ENCODE measurements at regions not wholly inside any gene's neighbourhood (a gene's known extent, or its start where the extent isn't known, plus 50 kb on each side); places are given as distances from the start of the nearest gene placed in this dataset.

DNA sequence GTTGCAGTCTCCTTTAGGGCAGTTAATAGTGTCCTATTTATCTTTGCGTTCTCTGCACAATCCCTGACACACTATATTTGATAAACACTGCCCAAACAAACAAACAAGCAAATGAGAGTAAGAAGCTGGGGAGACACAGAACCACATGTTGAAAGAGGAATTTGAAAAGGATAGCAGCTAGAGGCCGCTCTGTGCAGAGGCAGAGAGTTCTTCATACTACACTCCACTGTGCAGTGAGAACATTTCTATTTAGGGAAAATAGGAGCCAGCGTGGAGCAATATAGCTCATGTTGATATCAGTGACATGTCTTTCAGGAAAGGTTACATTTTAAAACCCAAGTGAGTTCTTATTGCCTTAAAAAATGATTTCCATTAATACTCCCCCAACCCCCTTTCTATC lies 140.3 kb upstream of the SEL1L start:
- no peak for DNase-seq

DNA sequence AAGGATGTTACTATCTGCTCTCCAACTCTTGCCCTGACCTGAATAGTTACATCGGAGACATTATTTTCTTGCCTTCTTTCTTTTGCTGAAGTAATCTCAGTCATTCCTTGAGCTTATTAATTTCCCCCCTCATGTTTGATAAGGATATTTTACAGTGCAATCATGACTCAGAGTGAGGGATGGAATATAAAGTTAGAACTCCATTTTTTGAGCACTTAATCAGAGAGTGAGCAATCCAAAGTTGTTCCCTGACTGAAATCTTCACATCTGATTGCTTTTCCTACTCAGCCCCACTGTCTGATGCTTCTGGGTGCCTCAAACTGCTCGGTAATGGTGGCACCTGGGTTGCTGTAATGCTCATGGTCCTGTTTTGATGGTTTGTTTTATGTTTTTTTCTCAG lies 142.7 kb upstream of the SEL1L start:
- DNase-seq = no peak

DNA sequence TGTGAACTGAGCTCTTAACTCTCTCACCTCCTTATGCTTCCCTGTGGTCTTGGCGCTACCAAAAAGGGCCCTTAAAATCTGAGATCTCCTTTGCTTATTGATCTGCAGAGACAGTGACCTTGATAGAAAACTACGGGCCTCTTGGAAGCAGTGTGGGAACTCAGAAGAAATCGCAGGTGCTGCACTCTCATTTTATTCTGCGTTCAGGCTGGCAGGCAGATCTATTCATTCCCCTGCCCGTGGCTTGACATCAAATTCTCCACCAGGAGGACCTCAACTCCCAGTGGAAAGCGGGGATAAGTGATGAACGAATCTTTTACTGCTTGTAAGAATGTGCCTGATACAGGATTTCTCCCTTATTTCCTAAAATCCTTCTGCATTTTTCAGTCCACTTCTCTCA lies 143.2 kb upstream of the SEL1L start:
- no peak for DNase-seq

DNA sequence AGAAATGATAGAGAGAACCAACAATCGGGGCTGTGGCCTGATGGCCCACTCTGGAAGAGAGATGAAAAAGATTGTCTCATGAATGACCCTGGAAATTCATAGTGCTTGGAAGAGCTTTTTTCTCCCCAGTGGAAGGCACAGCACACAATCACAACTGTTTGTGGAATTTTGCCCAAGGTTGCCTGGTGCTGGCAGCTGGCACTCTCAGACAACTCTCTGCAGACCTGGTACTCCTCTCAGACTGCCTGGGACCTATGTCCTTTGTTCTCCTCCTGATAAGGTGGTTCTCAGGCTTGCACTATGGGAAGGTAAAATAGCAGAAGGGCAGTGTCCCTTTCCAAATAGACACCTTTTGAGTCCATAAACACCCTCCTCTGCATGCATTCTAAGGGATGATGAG lies 144.1 kb upstream of the SEL1L start:
- no peak for DNase-seq

DNA sequence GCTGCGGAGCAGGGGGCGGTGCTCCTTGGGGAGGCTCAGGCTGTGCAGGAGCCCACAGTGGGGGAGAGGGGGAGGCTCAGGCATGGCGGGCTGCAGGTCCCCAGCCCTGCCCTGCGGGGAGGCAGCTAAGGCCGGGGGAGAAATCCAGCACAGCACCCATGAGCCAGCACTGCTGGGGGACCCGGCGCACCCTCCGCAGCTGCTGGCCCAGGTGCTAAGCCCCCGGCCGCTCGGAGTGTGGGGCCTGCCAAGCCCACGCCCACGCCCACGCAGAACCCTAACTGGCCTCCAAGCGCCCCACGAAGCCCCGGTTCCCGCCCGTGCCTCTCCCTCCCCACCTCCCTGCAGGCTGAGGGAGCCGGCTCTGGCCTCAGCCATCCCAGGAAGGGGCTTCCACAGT lies 145.6 kb upstream of the SEL1L start:
- no peak for DNase-seq

DNA sequence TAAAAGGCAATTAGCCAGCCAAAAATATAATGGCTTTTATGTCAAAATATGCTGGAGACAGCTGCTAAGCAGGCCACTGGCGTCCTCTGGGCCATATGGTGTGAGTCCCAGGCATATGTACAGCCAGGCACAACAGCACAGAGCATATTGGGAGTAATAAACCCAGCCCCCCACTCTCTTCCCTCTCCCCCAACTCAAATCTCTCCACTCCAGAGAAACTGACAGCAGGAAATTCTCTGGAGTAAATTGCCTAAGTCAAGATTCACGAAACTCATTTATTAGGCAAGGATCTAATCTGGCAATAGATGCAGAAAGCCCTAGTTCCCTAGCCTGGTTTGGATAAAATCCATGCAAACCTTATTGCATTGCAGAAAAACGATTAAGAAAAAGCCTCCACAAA lies 147.9 kb upstream of the SEL1L start:
- no peak for DNase-seq

DNA sequence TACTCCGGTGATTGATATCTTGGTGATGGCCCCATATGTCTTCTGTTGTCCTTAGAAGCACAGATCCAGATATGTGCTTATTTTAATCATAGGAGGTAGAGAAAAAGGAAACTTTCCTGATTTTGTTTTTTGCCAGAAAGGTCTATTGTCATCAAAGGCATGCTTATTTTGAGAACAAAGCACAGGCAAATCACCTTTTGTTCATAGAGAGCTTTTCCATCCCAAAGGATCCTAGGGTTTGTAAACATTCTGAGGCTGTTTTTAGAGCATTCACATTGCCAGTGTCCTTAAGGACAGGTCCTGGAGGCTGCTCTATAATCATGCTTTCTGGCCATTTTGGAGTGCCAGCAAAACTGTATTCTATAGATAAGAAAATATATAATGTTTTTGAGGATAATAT lies 148.5 kb upstream of the SEL1L start:
- no peak for DNase-seq

DNA sequence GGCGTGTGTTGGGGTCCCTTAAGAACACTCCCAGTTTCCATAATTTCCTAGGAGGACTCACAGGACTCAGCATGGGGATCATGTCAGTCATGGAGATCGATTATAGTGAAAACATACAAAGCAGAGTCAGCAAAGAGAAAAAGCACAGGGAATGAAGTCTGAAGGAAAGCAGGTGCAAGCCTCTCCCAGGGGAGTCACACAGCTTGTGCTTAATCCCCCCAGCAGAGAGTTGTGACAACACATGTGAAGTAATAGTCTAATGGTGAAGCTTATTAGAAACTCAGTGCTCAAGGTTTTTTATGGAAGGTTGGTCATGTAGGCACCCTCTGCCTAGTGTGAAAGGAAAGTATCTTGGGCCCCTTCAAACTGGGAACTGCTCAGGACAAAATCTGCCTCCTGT lies 149.0 kb upstream of the SEL1L start:
- DNase-seq = no peak

DNA sequence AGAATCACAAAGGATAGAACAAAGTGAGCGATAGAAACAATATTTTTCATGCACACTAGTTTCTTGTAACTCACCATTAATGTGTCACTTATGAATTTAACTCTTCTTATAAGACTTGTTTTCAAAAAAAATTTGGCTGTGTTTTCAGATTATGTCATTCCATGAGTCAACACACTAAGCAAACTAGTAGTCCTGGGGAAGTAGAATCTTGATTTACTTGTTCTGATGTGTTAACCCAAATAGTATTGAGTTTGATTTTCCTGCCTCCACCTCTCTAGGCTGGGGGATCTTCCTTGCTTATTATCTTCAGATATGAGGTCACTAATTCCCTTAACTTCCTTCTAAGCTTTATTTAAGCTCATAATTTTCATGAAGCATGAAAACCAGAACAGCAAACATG lies 151.0 kb upstream of the SEL1L start:
- DNase-seq = no peak

DNA sequence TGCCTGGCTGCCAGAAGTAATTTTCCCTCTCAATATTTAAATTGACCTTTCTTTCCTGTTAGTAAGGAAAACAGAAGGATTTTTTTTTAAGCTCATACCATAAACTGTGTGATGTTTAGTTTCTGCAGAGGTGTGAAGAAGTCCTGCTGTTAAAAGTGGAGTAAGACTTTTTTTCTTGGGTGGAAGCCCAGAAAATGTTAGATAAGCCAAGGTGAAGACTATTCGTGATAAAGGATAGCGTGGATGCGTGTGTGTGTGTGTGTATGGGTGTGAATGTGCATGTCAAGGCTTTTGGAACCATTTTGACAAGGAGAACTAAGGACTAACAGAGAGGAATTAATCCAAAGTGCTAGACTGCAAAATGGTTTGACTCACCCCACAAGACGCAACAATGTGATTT lies 152.9 kb upstream of the SEL1L start:
- no peak for DNase-seq

DNA sequence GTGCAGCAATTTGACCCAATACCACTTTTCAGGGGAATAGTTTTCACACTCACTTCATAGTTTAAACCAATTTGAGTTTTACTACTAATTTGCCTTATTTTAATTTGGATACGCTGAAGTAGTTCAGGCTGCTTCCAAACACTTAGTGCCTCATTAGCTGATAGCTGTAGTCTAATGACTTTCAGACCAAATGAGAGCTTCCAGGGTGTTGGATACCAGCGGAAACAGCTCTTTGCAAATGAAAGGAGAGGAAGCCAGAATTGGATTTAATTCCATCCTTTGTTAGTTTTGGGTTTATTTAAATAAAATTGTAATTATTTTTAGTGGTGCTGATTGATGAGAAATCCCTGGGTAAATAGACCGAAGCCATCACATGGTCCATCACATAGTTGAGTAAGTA lies 158.3 kb upstream of the SEL1L start:
- DNase-seq = no peak

DNA sequence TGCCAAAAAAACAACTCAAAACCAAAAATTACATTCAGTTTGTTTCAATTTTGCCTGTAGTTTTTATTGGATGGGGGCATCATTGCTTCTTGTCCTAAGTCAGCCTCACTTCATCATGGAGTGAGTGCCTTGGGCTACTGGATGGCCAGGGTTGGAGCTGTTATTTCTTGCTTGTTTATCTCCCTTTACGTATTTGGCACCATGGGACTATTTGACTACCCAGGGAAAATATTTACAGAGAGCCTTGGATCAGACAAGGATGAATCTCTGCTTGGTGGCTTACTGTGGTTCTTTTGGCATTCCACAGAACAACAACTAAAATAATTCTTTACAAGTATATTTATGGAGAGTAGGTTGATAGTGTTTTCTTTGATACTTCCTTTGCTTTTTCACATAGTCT lies 160.8 kb upstream of the SEL1L start:
- no peak for DNase-seq

DNA sequence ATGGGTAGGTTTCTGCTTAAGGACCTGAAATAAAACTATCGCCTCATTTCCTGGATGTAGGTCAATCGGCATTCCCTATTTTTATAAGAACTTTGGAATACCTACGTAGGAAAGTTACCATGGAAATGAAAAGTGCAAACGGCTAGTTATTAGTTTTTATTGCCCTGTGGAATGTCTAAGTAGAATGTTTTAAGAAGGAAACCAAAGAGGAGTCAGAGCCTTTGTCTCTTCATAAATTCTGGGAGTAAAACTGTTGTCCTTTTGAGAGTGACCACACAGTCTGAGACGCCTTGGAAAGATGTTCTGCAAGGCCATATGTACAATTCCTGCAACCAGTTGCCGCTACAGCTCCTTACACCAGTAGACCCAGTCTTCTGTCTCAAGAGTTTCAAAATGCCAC lies 176.0 kb upstream of the SEL1L start:
- DNase-seq = no peak

DNA sequence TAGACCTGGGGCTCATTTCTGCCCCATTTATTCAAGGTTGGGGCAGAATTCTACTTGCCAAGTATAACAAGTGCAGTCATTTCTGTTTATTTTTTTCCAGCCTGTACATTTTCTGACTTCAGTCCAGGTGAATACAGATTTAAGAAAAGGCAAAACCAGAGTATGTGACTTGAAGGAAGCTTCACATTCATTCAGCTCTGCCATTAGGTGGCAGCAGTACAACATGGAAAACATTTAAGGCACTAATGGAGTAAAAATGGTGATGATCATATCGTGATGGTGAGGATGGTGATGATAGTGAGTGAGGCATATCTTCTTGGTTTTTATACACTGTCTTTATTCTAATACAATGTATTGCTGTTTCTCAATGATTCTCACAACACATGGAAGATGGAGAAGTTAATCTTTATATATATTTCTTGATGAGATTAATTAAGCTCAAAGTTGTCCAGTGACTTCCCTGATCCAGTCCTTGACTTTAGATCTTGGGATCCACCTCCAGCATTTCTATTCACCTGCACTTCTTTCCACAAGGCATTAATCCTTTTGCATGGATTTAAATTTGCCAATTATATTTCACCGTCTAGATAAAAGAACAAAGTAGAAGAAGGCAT lies 176.7 kb upstream of the SEL1L start:
- DNase-seq = no peak

DNA sequence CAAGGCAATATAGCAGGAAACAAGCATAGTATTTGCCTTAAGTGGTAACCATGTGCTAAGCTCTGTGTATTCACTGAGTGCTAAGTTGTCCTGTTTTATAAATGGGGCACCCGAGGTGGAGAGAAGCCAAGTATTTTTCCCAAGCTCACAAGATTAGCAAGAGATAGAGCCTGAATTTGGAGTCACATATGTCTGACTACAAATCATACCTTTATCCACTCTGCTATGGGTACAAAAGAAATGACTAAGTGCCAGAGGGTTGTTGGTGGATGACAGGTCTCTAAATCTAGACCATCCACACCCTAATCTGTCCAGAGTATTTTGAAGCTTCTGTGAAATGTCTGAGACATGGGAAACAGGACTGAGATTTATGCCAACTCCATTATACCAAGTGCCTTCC lies 182.1 kb upstream of the SEL1L start:
- no peak for DNase-seq

DNA sequence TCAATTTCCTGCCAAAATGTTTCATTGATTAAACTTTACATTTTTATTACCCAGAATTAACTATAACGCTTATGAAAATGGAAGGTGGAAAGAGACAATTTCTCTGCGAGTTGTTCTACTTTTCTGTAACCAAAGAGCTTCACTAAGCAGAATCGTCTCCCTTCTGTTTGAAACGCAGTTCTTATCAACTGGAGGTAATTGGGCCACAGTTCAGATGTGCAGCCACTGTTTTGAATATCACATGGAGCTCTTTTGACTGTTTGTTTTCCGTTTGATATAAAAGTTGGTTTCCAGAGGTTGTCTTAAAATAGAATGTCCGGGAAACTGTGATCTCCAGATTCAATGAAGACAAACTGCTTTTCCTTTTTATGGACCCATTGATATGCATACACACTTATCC lies 183.3 kb upstream of the SEL1L start:
- DNase-seq = no peak

DNA sequence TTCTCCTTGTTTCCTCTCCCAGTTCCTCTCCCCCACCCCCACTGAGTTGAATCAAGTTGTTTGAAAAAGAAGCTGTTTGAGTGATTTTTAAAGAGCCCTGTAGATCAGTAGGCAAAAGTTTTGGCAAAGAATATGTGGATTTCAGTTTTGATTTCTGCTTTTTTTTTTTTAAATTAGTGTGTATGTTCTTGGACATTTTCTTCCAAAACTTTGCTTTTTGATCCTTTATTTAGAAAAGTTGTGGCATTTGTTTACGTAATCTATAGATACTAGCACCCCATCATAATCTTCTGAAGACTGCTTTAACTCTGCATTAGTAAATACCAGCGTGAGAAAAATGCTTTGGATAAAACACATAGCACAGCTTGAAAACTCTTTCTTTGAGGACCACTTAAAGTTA lies 190.3 kb upstream of the SEL1L start:
- DNase-seq = no peak

DNA sequence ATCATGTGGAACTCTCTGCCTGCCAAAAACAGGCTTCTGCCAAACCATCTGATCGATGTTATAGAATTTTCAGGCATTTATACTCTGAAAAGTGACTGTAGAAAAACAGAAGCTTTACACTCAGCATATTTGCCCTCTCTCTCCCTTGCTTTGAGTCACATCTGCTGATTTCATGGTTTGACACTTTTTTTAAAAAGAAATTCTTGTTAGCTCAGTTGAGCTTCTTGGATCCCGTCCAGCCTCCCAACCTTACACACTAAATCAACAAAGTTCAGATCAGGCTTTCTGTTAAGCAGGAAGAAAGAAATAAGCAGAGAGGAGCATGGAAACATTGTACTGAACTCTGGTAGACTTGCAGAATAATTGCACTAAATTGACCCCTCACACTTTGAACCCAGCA lies 193.6 kb upstream of the SEL1L start:
- no peak for DNase-seq

DNA sequence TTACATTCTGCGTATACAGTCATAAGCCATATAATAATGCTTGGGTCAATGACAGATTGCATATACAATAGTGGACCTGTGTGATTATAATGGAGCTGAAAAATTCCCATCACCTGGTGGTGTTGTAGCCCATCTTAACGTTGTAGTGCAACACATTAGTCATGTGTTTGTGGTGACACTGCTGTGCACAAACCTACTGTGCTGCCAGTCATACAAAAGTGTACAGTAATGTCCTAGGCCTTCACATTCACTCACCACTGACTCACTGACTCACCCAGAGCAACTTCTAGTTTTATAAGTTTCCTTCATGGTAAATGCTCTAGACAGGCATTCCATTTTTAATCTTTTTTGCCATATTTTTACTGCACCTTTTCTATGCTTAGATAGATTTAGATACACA lies 194.8 kb upstream of the SEL1L start:
- DNase-seq = no peak

DNA sequence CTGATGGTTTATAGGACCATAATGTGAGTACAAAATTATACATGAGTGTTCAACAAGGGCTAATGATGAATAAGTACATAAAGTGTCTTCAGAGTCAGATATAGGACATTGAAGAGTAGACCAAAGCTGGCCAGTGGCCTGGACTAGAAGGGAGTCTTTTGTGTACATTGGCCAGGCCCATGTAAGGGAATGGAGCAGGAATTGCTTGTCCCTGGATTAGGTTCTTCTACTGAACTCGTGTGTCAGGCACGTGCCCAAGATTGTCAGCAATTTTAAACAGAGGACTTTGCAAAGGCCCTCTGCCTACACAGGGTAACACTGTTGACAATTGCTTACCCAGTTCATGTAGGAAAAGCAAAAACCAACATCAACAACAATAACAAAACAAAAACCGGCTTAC lies 196.0 kb upstream of the SEL1L start:
- DNase-seq = no peak

DNA sequence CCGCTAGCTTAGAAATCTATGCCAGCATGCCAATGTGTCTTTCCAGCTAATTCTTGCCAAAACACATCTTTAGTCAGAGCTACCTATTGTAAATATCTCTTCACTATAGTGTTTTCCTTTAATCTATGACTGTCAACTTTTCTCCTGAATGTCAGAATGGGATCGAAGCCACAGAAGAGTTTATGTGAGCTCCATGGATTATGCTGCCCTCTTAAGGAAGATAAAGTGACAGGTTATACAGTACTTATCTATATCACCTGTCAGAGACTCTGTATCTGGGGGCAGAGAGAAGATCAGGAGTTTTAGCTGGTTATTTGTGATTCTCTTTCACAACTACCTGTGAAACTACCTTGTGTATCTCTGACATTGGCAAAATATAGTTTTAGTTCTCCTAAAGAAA lies 204.3 kb upstream of the SEL1L start:
- DNase-seq = no peak

DNA sequence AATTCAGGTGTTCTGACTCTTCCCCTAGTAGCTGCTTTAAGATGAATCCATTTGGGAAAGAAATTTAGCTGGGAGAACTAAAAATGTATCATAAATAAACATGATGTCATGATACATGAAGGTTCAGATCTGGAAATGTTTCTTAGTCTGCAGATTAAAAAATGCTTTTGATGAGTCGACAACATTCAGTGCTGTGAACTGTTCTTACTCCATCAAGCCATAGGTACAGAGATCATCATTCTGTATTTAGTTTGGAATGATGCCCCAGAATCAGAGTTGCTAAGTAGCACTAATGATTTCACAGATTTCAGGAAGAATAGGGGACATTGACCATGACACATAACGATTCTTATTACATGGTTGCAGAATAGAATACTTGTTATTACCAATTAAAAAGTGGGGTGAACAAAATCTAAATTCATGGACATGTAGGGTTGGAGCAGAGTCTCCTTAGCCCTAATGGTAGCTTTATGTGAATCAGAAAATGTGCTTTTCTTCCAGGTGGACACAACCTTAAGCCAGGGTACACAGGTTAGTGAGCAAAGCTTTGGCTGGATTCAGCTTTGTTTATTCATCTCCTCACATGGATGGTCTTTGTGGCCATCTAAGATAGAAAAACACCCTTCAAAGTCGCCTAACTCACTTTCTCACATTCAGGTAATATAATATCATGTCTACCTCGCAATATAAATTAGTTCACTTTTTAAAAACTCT lies 205.4 kb upstream of the SEL1L start:
- DNase-seq = no peak

DNA sequence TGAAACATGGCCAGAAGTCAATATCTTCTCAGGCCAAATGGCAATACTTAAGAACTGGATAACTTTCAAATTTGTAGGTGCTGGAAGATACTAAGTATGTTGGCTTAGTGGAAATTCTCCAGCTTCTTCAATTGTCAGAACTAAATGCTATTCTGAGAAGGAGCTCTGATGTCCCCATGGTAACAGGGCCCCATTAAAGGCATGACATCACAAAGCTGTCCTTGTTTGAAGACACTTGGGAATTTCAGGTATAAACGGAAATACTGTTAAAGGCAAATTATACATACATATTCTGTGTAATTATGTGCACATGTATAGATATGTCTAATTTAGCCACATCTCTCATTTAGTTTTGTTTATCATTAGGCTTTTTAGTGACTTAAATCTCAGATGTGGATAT lies 210.0 kb upstream of the SEL1L start:
- no peak for DNase-seq

DNA sequence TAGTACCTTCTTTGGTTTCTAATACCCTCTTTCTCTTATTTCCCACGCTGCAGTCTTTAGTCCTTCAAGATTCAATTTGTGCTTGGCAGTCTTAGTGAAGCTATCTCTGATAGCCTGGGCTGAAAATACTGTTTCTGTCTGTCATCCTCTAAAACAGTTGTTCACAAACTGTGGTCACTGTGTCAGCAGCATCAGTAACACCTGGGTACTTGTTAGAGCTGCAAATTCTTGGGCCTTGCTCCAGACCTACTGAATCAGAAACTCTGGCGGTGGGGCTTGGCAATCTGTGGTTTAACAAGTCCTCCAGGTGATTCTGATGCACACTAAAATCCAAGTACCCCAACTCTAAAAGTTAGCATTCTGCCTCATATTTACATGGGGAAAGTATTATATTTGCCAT lies 217.5 kb upstream of the SEL1L start:
- no peak for DNase-seq

DNA sequence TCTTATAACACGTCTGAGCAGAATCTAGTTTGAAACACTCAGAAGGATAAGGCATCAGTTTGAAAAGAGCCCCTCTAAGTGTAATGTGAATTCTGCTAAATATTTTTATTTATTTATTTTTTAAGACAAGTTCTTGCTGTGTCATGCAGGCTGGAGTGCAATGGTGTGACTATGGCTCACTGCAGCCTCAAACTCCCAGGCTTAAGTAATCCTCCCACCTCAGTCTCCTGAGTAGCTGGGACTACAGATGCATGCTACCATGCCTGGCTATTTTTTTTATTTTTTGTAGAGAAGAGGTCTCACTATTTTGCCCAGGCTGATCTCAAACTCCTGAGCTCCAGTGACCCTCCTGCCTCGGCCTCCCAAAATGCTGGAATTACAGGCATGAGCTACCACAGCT lies 225.9 kb upstream of the SEL1L start:
- DNase-seq = no peak
